Femur (tissue), 1 donor: ENCODE measurements at regions not wholly inside any gene's neighbourhood (a gene's known extent, or its start where the extent isn't known, plus 50 kb on each side); places are given as distances from the start of the nearest gene placed in this dataset.
"Not testable (repeated sequence)": the region's sequence is repeated elsewhere in the genome, so short reads cannot be mapped to it uniquely, and the experiment has no call there.

ENCODE experiments used
- DNase-seq: peaks from one replicate; pipeline ENCODE4 v3.0.0-alpha.2; 2017

- no peak for DNase-seq
Observed at GRCh38 chr6:112941613-112942012, 594.5 kb downstream of the RFPL4B start.

DNA sequence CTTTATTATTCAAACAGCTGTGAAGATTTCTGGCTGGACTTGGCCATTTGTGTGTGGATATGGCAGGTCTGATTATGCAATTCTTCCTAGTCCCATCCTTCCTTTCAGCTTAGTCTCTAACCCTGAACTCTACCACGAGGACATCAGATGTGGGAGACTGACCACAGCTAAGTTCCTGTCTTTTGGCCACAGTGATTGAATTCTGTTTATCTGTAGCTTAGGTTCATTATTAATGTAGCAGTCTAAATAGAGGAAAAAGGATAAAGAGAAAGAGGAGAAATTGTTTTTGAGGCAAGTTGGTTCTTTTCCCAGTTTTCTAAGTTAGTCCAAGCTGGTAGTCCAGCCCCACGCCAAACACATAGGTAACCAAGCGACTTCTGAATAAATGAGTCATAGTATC, 598.9 kb downstream of the RFPL4B start:
- DNase-seq = no peak

DNA sequence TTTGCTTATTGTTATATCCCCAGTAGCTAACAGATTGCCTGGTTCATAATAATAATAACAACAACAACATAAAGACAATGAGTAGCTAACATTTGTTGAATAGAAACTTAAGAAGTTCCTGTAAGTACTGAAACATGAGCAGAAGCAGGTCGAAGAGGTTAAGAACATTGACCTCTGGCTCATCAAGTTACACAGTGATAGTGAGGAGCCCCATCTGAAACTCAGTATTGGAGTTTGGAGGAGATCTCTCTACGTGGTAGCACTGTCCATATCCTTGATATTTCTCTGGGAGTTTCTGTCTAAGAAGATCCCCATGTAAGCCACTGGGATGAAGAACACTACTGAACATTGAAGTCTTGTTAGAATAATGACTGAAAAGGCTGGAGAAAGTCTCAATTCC, 600.4 kb downstream of the RFPL4B start:
- no peak for DNase-seq

DNA sequence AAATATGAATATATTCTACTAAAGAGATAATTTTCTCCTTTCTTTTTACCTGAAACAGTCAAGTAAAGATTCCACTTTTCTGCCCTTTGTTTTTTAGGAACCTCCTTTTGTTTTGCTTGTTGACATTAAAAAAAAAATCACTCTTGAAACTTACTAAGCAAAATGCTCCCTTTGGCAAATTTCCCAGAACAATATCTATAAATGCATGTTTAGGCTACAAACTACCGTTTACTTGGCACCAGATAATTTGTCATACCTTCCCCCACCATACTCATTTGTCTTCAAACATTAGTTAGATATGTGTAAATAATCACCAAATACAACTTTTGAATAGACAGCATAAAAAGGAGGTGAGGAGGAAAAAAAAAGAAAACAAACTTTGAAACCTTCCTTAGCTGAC, 604.7 kb downstream of the RFPL4B start:
- DNase-seq = no peak

DNA sequence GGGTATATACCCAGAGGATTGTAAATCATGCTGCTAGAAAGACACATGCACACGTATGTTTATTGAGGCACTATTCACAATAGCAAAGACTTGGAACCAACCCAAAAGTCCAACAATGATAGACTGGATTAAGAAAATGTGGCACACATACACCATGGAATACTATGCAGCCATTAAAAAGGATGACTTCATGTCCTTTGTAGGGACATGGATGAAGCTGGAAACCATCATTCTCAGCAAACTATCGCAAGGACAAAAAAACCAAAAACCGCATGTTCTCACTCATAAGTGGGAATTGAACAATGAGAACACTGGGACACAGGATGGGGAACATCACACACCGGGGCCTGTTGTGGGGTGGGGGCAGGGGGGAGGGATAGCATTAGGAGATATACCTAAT, 608.6 kb downstream of the RFPL4B start:
- DNase-seq = not testable (repeated sequence)

- DNase-seq = peak; percentile 75
Observed at GRCh38 chr6:112956696-112957535, 609.8 kb downstream of the RFPL4B start.

DNA sequence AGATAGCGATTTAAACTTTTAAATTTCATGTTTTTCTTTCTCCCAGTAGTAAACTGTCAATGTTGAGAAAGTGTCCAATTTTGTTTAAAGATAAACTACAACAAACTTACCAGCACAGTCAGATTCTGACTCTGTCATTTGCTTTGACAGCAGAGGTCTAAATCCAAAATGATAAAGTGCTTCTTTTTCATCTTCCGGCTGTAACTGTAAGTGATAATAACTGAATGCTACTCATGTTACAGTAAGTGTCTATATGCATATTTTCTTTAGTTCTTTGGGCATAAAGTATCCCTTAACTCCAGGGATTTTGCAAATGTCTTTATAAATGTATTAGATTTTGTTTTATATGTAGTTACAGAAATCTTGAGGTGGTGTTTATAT, 610.4 kb downstream of the RFPL4B start:
- no peak for DNase-seq

- DNase-seq = not testable (repeated sequence)
Observed at GRCh38 chr6:112960130-112960529, 613.0 kb downstream of the RFPL4B start.

- no peak for DNase-seq
Observed at GRCh38 chr6:112967974-112968373, 620.8 kb downstream of the RFPL4B start.

DNA sequence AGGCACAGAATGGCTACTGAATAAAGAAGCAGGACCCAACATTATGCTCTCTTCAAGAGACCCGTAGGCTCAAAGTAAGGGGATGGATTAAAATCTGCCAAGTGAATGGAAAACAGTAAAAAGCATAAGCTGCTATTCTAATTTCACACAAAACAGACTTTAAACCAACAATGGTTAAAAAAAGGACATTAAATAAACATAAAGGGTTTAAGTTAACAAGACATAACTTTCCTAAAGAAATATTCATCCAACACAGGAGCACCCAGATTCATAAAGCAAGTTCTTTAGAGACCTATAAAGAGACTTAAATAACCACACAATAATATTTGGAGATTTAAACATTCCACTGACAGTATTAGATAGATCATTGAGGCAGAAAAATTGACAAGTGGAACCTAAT, 624.5 kb downstream of the RFPL4B start:
- no peak for DNase-seq

DNA sequence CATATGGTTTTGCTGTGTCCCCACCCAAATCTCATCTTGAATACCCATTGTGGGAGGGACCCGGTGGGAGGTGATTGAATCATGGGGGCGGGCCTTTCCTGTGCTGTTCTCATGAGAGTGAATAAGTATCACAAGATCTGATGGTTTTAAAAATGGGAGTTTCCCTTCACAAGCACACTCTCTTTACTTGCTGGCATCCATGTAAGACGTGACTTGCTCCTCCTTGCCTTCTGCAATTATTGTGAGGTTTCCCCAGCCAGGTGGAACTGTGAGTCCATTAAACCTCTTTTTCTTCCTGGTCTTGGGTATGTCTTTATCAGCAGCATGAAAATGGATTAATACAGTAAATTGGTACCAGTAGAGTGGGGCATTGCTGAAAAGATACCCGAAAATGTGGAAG, 627.8 kb downstream of the RFPL4B start:
- DNase-seq = not testable (repeated sequence)

GRCh38 chr6:112976579-112976978, 629.4 kb downstream of the RFPL4B start:
- not testable (repeated sequence) for DNase-seq

DNA sequence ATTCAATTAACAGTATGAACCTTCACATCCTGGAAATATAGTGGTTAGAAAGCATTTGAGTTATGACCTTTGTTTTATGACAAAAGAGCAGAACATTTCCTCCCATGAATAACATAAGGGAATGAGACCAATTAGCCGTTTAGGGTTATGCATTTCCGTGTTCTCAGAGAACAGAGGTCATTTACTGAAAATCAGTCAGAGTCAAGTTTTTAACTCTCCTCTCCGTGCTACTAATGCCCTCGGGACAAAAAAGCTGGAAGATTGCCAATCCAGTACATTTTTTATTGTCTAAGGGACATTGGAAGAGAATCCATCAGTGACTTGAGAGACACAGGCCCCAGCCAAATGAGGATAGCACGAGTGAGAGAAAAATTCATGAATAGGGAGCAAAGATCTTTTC, 632.7 kb downstream of the RFPL4B start:
- no peak for DNase-seq

- no peak for DNase-seq
Observed at GRCh38 chr6:112980676-112981075, 633.5 kb downstream of the RFPL4B start.

- no peak for DNase-seq
Observed at GRCh38 chr6:112983713-112984261, 636.7 kb downstream of the RFPL4B start.

GRCh38 chr6:112984899-112985298, 637.8 kb downstream of the RFPL4B start:
- no peak for DNase-seq

- no peak for DNase-seq
Observed at GRCh38 chr6:112986321-112986720, 639.2 kb downstream of the RFPL4B start.

DNA sequence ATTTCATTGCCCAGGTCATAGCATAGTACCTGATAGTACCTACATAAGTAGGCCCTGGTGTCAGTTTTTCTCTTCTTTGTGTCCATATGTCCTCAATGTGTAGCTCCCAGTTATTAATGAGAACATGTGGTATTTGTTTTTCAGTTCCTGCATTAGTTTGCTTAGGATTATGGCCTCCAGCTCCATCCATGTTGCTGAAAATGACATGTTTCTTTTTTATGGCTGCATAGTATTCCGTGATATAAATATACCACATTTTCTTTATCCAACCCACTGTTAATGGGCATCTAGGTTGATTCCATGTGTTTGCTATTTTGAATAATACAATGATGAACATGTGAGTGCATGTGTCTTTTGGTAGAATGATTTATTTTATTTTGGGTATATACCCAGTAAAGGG, 641.6 kb downstream of the RFPL4B start:
- no peak for DNase-seq

DNA sequence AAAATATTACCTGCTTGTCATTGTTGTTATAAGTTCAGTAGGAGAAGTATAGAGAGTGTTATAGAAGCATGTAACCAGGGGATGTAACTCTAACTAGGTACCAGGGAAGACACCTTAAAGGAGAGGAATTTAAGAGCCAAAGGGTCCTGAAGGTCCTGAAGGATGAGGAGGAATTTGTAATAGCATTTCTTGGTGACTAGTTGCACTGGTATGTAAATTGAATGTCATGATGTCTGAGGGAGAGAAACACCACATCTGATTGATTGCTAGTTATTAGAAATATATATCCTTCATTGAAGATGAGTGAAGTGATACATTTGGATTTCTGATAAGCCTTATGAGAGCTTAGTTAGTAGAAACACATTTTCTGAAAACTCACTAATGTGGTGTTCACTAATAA, 643.8 kb downstream of the RFPL4B start:
- DNase-seq = no peak

GRCh38 chr6:112991912-112992311, 644.8 kb downstream of the RFPL4B start:
- no peak for DNase-seq

DNA sequence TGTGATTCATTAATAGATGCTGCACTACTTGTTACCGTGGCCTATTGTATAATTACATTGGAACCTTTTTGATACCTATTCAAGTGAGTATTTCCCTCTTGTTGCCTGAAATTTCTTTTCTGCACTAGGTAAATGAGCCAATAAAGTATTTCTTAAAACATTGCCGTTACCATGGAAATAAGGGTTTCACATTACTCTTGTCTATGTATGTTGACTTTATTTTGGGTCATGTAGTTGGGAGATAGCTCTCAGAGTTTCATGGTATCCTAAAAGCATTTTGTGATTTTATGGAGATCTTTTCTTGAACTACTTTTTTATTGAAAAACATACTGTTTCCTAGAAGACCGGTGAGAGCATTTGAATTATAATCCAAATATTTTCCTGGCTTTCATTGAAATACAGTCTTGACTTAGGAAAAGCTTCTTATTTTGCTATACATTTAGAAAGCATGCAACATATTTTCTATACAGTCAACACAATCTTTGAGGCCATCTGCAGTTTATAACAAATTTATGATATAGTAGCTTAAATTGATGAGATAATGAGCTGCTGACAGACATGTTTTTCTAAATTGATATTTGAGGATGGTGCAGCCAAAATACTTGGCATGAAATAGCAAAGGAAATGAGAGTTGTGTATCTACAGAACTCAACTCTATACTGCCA, 650.4 kb downstream of the RFPL4B start:
- no peak for DNase-seq

GRCh38 chr6:113004054-113004453, 656.9 kb downstream of the RFPL4B start:
- DNase-seq = no peak

GRCh38 chr6:113004470-113005270, 657.5 kb downstream of the RFPL4B start:
- no peak for DNase-seq
